ENCODE measurements at regions not wholly inside any gene's neighbourhood (a gene's known extent, or its start where the extent isn't known, plus 50 kb on each side); places are given as distances from the start of the nearest gene placed in this dataset.

- TF ChIP-seq, protein P1, sequence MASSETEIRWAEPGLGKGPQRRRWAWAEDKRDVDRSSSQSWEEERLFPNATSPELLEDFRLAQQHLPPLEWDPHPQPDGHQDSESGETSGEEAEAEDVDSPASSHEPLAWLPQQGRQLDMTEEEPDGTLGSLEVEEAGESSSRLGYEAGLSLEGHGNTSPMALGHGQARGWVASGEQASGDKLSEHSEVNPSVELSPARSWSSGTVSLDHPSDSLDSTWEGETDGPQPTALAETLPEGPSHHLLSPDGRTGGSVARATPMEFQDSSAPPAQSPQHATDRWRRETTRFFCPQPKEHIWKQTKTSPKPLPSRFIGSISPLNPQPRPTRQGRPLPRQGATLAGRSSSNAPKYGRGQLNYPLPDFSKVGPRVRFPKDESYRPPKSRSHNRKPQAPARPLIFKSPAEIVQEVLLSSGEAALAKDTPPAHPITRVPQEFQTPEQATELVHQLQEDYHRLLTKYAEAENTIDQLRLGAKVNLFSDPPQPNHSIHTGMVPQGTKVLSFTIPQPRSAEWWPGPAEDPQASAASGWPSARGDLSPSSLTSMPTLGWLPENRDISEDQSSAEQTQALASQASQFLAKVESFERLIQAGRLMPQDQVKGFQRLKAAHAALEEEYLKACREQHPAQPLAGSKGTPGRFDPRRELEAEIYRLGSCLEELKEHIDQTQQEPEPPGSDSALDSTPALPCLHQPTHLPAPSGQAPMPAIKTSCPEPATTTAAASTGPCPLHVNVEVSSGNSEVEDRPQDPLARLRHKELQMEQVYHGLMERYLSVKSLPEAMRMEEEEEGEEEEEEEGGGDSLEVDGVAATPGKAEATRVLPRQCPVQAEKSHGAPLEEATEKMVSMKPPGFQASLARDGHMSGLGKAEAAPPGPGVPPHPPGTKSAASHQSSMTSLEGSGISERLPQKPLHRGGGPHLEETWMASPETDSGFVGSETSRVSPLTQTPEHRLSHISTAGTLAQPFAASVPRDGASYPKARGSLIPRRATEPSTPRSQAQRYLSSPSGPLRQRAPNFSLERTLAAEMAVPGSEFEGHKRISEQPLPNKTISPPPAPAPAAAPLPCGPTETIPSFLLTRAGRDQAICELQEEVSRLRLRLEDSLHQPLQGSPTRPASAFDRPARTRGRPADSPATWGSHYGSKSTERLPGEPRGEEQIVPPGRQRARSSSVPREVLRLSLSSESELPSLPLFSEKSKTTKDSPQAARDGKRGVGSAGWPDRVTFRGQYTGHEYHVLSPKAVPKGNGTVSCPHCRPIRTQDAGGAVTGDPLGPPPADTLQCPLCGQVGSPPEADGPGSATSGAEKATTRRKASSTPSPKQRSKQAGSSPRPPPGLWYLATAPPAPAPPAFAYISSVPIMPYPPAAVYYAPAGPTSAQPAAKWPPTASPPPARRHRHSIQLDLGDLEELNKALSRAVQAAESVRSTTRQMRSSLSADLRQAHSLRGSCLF (CRISPR knock-in tag; IDR thresholded peaks at IDR 0.05; ENCODE audit: borderline replicate concordance): no peak
- TF ChIP-seq ZNF784 (CRISPR knock-in tag; IDR thresholded peaks at IDR 0.05; ENCODE audit: borderline replicate concordance) (no peak), ZNF18 (CRISPR knock-in tag; IDR thresholded peaks at IDR 0.05; ENCODE audit: insufficient replicate concordance) (no peak)
These were observed 587.2 kb downstream of the BRD1 start (continued) for GRCh38 chr22:49240472-49240871.

- H3K27me3 ChIP-seq (ENCODE audit: control insufficient read depth in 1 of 2, insufficient read depth in 2 of 2, low read length in 2 of 2): peaks cover 3 to 30% of the 10 kb centered on the region in 2 experiments; a peak in 4 of 5 replicates
- no peaks in the 10 kb centered on the region for H3K36me3 ChIP-seq (replicated peaks in 1 of 2; ENCODE audit: control insufficient read depth in 1 of 2, insufficient read depth in 2 of 2, low read length in 2 of 2)
- intact Hi-C loops (cut with micrococcal nuclease; ENCODE audit: unreplicated experiment): no loop called here
- DNase-seq (ENCODE audit: low spot score) (no peak), FAIRE-seq (no peak), ATAC-seq (no peak)
- H3K4me1 ChIP-seq (ENCODE audit: insufficient read depth, low read length): no peaks in the 10 kb centered on the region
- H2AFZ ChIP-seq (ENCODE audit: low read length): no peak overlapping the region
- ChIA-PET POLR2A (no interaction called here), CTCF (ENCODE audit: low intra/inter-chr PET ratio, low total read pairs) (no interaction called here)
- no peak overlapping the region for H3K4me3 ChIP-seq (replicated peaks in 1 of 3; ENCODE audit: insufficient read depth in 1 of 3, low read depth in 2 of 3, low read length in 3 of 3)
- in situ Hi-C loops (cut with HindIII; ENCODE audit: extremely low pct_ligation_motif_present, low pct_unique_long_range_greater_than_20kb): no loop called here
- WGBS (ENCODE audit: low lambda C conversion rate): 0% methylated on average over 1 of the region's 9 CpGs
- no peaks in the 10 kb centered on the region for H3K79me2 ChIP-seq (ENCODE audit: insufficient read depth, low read length)
- no peaks in the 10 kb centered on the region for H4K20me1 ChIP-seq (ENCODE audit: insufficient read depth, low read length)
- H3K27ac ChIP-seq (ENCODE audit: extremely low read length, insufficient read depth, low read length): no peak overlapping the region
- BruUV-seq (replicated peaks): no TSS peak
- no peak overlapping the region for H3K4me2 ChIP-seq (ENCODE audit: low read depth, low read length)
- no peak overlapping the region for H3K9ac ChIP-seq (ENCODE audit: insufficient read depth, low read depth, low read length)
- no peaks in the 10 kb centered on the region for H3K9me3 ChIP-seq (ENCODE audit: low read length)
- no peak for TF ChIP-seq HNF4G (IDR thresholded peaks at IDR 0.05; ENCODE audit: borderline replicate concordance, low read depth, low read length)
- no peak for TF ChIP-seq HNF4G (CRISPR knock-in tag; IDR thresholded peaks at IDR 0.05; ENCODE audit: borderline replicate concordance, low read depth)
- no peak for TF ChIP-seq ZNF879 (CRISPR knock-in tag; IDR thresholded peaks at IDR 0.05)
- TF ChIP-seq, protein P2, sequence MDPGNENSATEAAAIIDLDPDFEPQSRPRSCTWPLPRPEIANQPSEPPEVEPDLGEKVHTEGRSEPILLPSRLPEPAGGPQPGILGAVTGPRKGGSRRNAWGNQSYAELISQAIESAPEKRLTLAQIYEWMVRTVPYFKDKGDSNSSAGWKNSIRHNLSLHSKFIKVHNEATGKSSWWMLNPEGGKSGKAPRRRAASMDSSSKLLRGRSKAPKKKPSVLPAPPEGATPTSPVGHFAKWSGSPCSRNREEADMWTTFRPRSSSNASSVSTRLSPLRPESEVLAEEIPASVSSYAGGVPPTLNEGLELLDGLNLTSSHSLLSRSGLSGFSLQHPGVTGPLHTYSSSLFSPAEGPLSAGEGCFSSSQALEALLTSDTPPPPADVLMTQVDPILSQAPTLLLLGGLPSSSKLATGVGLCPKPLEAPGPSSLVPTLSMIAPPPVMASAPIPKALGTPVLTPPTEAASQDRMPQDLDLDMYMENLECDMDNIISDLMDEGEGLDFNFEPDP (CRISPR knock-in tag; conservative IDR thresholded peaks at IDR 0.05): no peak
- no peak for TF ChIP-seq POLR2A (IDR thresholded peaks at IDR 0.05; ENCODE audit: insufficient read depth in 1 of 2, low read depth in 2 of 2, low read length in 2 of 2)
- TF ChIP-seq DPF2 (CRISPR knock-in tag; IDR thresholded peaks at IDR 0.05; ENCODE audit: borderline replicate concordance, low read depth): no peak
- TF ChIP-seq REXO4 (CRISPR knock-in tag; IDR thresholded peaks at IDR 0.05; ENCODE audit: borderline replicate concordance): no peak
- TF ChIP-seq, protein P3, sequence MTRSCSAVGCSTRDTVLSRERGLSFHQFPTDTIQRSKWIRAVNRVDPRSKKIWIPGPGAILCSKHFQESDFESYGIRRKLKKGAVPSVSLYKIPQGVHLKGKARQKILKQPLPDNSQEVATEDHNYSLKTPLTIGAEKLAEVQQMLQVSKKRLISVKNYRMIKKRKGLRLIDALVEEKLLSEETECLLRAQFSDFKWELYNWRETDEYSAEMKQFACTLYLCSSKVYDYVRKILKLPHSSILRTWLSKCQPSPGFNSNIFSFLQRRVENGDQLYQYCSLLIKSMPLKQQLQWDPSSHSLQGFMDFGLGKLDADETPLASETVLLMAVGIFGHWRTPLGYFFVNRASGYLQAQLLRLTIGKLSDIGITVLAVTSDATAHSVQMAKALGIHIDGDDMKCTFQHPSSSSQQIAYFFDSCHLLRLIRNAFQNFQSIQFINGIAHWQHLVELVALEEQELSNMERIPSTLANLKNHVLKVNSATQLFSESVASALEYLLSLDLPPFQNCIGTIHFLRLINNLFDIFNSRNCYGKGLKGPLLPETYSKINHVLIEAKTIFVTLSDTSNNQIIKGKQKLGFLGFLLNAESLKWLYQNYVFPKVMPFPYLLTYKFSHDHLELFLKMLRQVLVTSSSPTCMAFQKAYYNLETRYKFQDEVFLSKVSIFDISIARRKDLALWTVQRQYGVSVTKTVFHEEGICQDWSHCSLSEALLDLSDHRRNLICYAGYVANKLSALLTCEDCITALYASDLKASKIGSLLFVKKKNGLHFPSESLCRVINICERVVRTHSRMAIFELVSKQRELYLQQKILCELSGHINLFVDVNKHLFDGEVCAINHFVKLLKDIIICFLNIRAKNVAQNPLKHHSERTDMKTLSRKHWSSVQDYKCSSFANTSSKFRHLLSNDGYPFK (CRISPR knock-in tag; IDR thresholded peaks at IDR 0.05; ENCODE audit: borderline replicate concordance): no peak
These were observed 587.7 kb downstream of the BRD1 start for GRCh38 chr22:49240016-49240380.

All from HepG2 (cell line).